Left kidney (tissue), 1 donor: ENCODE measurements at regions not wholly inside any gene's neighbourhood (a gene's known extent, or its start where the extent isn't known, plus 50 kb on each side); places are given as distances from the start of the nearest gene placed in this dataset.
"Not testable (repeated sequence)": the region's sequence is repeated elsewhere in the genome, so short reads cannot be mapped to it uniquely, and the experiment has no call there.

Experiments
- DNase-seq: peaks from one replicate; pipeline ENCODE4 v3.0.0-alpha.2; 2013

GRCh38 chr14:100419856-100420255, 96.7 kb downstream of the SLC25A47 start:
- DNase-seq: no peak

GRCh38 chr14:100421756-100422470, 98.8 kb downstream of the SLC25A47 start:
- no peak for DNase-seq

DNA sequence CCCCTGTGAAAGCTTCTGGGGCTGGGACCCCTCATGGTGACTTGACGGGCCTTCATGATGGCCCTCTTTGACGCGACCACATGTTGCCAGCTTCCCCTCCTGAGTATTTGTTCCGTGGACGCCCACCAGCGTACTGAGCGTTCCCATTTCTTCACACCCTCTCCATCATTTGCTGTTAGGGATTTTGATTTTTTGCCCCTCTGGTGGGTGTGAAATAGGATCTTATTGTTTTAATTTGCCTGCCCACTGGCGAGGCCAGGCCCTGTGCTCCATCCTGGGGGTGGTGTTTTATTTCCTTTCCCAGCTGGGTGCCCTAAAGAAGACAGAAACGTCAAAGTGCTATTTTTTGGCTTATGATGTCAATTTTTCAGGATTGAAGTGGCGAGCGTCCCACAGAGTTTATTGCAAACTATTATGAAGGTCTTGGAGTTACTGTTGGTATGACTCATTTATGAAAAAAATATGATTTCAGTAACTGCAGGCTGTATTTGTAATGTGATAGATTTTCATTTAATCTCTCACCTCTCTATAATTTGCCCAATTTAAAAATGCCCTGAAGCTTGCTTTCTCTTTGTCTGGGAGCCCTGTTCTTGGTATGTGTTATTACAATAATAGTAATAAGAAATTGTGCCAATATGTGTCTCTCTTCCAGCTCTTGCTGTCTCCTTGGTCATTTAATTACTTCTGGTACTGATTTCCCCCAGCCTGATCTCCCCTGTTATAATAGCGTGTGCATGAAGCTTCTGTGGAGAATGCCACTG, 99.6 kb downstream of the SLC25A47 start:
- no peak for DNase-seq

GRCh38 chr14:100423317-100424010, 100.3 kb downstream of the SLC25A47 start:
- no peak for DNase-seq

- DNase-seq: no peak
These were observed 101.6 kb downstream of the SLC25A47 start for GRCh38 chr14:100424504-100425428.

GRCh38 chr14:100425429-100425827, 102.3 kb downstream of the SLC25A47 start:
- no peak for DNase-seq

GRCh38 chr14:100426314-100426713, 103.2 kb downstream of the SLC25A47 start:
- no peak for DNase-seq

DNA sequence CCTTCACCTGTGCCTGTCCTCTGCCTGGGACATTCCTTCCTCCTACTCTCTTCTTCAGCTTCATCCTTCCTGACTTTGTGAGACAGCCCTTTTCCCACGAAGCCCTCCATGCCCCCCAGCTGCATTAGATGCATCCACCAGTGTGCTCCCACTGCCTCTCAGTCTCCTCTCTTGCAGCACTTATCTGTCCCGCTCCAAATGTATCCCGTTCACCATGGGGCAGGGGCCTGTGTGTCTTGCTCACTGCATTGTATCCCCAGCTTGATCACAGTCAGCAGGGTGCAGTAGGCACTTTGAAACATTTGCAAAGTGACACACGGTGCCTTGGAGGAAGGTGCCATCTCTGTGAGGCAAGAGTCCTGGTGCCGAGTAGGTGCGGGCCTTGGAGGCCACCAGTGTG, 104.0 kb downstream of the SLC25A47 start:
- no peak for DNase-seq

DNA sequence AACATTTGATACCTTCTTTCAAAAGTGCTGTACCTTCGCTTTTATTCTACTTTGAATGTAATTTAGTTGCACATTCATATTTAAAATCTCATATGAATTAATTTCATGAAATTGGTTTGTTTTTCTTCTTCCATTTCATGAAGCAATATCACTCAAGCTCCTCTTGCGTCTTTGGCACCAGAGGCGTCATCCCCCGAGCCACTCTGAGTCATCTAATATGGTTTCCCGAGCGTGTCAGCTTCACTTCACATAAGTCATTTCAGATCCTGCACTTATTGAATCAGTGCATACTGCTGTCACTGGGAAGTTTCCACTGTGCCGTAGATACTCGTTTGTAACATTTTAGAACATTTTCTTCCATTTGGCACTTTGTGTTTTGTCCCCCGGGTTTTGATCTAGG, 105.6 kb downstream of the SLC25A47 start:
- DNase-seq: no peak

- DNase-seq: no peak
These were observed 106.4 kb downstream of the SLC25A47 start for GRCh38 chr14:100429537-100429936.

GRCh38 chr14:100430571-100430970, 107.4 kb downstream of the SLC25A47 start:
- DNase-seq: no peak

DNA sequence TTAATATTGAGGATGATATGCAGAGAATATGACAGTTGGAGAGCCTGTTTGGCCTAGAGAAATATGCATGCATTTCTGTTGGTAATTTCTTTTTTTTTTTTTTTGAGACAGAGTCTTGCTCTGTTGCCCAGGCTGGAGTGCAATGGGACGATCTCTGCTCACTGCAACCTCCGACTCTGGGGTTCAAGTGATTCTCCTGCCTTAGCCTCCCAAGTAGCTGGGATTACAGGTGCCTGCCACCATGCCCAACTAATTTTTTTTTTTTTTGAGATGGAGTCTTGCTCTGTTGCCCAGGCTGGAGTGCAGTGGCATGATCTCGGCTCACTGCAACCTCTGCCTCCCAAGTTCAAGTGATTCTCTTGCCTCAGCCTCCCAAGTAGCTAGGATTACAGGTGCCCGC, 108.3 kb downstream of the SLC25A47 start:
- DNase-seq: not testable (repeated sequence)

DNA sequence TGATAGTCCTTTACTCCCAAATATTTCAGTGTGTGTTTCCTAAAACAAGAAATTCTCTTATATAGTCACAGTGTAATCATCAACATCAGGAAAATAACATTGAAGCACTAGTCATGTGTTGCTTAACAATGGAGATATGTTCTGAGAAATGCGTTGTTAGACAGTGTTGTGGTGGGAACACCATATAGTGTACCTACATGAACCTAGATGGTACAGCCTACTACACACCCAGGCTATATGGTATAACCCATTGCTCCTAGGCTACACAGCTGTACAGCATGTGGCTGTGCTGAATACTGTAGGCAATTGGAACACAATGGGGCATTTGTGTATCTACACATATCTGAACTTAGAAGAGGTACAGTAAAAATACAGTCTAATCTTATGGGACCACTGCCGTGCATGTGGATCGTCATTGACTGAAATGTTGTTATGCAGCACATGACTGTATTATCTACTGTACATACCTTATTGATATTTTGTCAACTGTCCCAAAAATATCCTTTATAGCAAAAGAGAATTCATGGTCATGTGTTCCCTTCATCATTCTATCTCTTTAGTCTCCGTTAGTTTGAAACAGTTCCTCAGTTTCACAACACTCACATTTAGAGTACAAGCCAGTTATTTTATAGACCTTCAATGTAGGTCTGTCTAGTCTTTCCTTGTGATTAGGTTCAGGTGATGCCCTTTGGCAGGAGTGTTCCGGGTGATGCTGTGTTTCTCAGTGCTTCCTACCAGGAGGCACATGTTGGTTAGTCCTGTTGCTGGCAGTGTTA, 109.7 kb downstream of the SLC25A47 start:
- no peak for DNase-seq

DNA sequence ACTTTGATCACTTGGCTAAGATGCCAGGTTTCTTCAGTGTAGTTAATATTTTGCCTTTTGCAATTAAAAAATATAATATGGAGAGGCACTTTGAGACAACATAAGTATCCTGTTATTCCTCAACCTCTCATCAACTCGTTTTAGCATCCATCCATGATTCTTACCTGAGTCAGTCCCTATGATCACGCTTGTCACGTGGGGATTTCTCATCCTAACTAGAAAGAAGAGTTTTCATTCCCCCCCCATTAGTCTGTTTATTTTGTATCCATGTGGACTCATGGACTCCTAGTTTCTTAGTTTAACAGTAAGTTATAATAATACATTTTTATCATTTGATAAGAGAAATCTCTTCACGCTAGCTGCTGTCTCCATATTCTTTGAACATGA, 110.3 kb downstream of the SLC25A47 start:
- DNase-seq: no peak

DNA sequence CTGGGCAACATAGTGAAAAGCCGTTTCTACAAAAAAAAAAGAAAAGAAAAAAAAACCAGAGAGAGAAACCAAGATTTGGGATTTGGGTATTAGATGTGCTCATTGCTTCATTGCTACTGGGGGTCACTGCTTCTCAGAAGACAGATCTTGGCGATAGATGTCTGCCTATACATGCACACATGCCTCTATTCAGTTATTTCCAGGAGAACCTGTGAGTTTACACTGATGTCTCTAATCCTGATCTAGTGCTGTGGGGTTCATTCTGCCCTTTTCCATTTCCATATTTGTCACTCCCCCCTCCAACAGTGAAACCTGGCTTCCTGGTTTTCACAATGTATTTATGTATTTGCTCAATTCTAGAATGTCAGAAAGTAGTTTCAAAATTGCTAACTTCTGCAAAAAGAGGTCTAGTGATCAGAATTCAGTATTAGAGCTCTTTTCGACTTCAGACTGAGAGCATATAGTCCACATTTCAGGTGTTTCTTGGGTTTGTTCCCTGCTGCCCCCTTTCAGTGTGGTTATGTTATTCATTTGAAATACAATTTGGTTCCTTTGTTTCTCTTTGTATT, 111.0 kb downstream of the SLC25A47 start:
- no peak for DNase-seq

GRCh38 chr14:100434911-100435438, 111.8 kb downstream of the SLC25A47 start:
- DNase-seq: no peak

GRCh38 chr14:100435459-100435858, 112.3 kb downstream of the SLC25A47 start:
- no peak for DNase-seq

DNA sequence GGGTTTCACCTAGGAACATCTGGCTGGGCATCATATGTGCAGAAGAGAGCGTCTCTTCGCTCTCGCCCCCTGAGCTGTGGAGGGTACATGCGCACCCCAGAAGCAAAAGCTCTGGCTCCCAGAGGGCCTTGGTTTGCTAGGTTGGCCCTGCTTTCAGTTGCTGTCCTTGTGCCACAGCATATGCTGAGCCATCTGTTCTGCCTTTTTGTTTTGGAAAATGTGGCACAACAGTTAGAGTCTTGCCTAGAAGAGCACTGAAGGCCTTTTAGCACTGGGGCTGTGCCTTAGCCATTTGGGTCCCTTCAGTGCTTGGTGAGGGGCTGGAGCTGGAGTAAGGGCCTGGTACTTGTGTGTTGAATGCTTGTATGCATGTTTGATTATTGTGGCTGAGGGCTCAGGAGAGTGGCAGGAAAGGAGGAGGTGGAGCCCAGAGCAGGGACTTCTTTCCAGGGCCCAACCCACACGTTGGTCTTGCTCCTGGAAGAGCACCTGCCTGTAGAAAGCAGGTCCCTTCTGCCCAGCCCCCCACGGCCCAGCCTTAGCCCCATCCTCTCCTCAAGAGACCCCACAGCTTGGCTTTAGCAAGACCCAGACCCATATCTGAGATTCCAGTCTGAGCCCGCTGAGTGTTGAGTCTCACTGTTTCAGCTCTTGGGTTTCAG, 113.7 kb downstream of the SLC25A47 start:
- no peak for DNase-seq

- DNase-seq: no peak
These were observed 115.1 kb downstream of the SLC25A47 start for GRCh38 chr14:100438271-100438670.
